HEK293 (cell line): ENCODE measurements at regions not wholly inside any gene's neighbourhood (a gene's known extent, or its start where the extent isn't known, plus 50 kb on each side); places are given as distances from the start of the nearest gene placed in this dataset.
"Not testable (repeated sequence)": the region's sequence is repeated elsewhere in the genome, so short reads cannot be mapped to it uniquely, and the experiment has no call there.

Experiments used
- CTCF ChIP-seq: fragments of 450-650 bp; formaldehyde crosslinking; IDR thresholded peaks from 2 replicates; pipeline ENCODE4 v1.5.1; 2016; ENCODE audit warnings: missing biosample characterization, missing genetic modification characterization
- ELK4 ChIP-seq: IDR thresholded peaks from 2 replicates; pipeline ENCODE4 v1.6.1; 2011; ENCODE audit warnings: mild to moderate bottlenecking, low read depth, low read length, borderline replicate concordance
- MYNN ChIP-seq: fragments of 450-650 bp; formaldehyde crosslinking; IDR thresholded peaks from 2 replicates; pipeline ENCODE4 v1.5.1; 2016; ENCODE audit warnings: missing biosample characterization, missing genetic modification characterization, borderline replicate concordance
- PRDM10 ChIP-seq: fragments of 450-650 bp; formaldehyde crosslinking; IDR thresholded peaks from 2 replicates; pipeline ENCODE4 v1.5.1; 2016; ENCODE audit warnings: missing biosample characterization, missing genetic modification characterization
- REST ChIP-seq: fragments of 450-650 bp; formaldehyde crosslinking; IDR thresholded peaks from 2 replicates; pipeline ENCODE4 v1.5.1; 2016; ENCODE audit warnings: missing biosample characterization, missing genetic modification characterization
- ZNF146 ChIP-seq: fragments of 450-650 bp; formaldehyde crosslinking; IDR thresholded peaks from 2 replicates; pipeline ENCODE4 v1.5.1; 2016; ENCODE audit warnings: missing biosample characterization, missing genetic modification characterization
- ZNF174 ChIP-seq: fragments of 450-650 bp; formaldehyde crosslinking; IDR thresholded peaks from 2 replicates; pipeline ENCODE4 v1.5.0; 2017; ENCODE audit warnings: missing biosample characterization, mild to moderate bottlenecking, missing genetic modification characterization
- ZNF292 ChIP-seq: fragments of 450-650 bp; formaldehyde crosslinking; IDR thresholded peaks from 2 replicates; pipeline ENCODE4 v1.5.1; 2016; ENCODE audit warnings: low read depth, missing biosample characterization, missing genetic modification characterization, borderline replicate concordance
- ZNF558 ChIP-seq: fragments of 450-650 bp; formaldehyde crosslinking; IDR thresholded peaks from 2 replicates; pipeline ENCODE4 v1.5.1; 2016; ENCODE audit warnings: missing biosample characterization, missing genetic modification characterization

- not testable (repeated sequence) for TF ChIP-seq ZNF292 (tag by site-specific recombination); MYNN (tag by site-specific recombination); ZNF174; REST; CTCF; PRDM10 (tag by site-specific recombination); ZNF558 (tag by site-specific recombination); ELK4; ZNF146 (tag by site-specific recombination)
Measured at GRCh38 chr1:85524281-85524886, 56.2 kb upstream of the CCN1 start.
